ENCODE measurements at regions not wholly inside any gene's neighbourhood (a gene's known extent, or its start where the extent isn't known, plus 50 kb on each side); places are given as distances from the start of the nearest gene placed in this dataset.
"Not testable (repeated sequence)": the region's sequence is repeated elsewhere in the genome, so short reads cannot be mapped to it uniquely, and the experiment has no call there.

DNA sequence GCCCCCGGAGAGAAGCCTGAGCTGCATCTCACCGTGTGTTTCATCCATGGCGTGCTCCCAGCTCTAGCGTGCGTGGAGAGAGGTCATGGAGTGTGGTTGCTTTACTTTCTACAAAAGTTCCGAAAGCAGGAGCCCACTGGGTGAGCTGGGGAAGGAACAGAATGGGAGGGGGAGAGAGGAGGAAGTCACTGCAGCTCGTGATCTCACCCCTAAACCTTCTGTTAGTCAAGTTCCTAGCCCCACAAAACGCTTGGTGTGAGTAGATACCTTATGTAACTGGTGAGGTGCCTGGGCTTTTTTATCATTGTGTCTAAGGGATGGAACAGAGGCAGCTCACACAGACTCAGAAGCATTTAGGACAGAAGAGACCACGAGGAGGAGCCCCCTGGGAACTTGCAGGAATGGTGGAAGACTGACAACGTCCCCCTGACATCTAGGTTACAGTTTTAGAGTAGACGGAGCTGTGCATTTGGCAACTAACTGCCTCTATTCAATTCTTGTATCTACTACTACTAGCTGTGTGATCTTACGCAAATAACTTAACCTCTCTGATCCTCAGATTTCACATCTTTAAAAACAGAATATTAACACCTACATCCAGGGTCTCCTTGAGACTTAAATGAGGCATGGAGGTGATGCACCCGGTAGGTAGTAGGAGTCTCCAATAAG, 123.3 kb downstream of the ARL4C start:
- no peak for DNase-seq

DNA sequence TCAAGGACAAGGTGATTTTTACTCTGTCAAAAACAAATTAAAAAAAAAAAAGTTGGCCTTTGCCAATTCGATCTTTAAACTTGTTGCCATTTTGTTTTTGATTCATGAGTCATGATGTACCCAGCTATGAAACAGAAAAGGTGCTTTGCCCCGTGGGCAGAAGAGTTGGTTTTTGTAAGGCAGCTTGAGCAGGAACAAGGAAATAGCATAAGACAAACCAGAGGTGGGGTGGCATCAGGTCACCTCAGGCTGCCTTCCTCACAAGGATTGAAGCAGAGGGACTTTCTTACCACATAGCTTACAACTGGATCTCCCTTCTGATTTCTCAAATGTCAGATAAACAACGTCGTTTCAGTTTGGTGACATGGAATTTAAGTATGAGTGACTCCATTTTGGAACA, 123.8 kb downstream of the ARL4C start:
- DNase-seq, result no peak

DNA sequence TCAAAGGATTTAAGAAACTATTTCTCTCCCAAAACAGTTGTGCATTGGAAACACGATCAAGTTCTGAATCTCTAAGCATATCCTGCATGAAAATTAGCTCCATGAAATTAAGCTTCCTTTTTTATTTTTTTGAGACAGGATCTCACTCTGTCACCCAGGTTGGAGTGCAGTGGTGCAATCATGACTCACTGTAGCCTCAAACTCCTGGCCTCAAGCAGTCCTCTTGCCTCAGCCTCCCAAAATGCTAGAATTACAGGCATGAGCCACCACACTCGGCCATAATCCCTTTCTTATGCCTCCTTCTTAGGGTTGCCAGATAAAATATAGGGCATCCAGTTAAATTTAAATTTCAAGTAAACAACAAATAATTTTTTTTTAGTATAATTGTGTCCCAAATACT, 124.4 kb downstream of the ARL4C start:
- DNase-seq, result no peak

DNA sequence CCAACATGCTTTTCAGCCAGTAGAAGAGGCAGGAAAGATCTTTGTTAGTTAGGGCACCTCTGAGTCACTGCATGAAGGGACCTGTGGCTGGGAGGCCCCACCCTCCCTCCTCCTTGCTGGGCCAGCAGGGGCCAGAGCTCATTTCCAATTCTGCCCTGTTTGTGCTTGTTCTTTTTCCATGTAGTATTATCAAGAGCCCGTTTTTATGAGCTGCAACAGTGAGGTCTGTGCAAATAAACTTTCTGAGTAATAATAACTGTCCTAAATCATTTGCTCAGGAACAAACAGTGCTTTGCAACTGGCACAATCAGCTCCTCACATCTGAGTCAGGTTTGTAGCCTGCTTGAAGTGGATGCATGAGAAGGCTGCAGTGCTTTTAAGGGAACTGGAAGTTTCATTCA, 128.0 kb downstream of the ARL4C start:
- no peak for DNase-seq

DNA sequence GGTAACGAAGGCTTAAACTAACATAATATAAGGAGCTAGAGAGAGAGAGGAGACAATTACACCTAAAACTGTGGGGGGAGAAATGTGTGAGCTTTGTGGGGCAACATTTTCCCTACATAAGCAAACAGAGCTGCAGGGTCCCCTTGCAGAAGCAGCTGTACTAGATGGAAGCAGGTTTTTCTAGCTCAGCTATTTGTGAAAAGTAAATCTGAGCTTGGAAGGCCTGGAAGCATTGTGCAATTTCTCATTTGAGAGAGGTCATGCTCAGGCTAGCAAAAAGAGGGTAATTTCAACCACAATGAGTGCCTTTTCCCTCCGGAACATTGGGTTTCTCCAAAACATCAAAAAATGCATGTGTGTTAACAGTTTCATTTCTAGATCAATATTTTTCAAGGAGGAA, 130.0 kb downstream of the ARL4C start:
- no peak for DNase-seq

DNA sequence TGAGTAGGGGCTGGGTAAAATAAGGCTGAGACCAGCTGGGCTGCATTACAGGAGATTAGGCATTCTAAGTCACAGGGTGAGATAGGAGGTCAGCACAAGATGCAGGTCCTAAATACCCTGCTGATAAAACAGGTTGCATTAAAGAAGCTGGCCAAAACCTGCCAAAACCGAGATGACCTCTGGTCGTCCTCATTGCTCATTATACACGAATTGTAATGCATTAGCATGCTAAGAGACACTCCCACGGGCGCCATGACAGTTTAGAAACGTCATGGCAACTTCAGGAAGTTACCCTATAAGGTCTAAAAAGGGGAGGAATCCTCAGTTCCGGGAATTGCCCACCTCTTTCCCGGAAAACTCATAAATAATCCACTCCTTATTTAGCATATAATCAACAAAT, 132.2 kb downstream of the ARL4C start:
- no peak for DNase-seq

DNA sequence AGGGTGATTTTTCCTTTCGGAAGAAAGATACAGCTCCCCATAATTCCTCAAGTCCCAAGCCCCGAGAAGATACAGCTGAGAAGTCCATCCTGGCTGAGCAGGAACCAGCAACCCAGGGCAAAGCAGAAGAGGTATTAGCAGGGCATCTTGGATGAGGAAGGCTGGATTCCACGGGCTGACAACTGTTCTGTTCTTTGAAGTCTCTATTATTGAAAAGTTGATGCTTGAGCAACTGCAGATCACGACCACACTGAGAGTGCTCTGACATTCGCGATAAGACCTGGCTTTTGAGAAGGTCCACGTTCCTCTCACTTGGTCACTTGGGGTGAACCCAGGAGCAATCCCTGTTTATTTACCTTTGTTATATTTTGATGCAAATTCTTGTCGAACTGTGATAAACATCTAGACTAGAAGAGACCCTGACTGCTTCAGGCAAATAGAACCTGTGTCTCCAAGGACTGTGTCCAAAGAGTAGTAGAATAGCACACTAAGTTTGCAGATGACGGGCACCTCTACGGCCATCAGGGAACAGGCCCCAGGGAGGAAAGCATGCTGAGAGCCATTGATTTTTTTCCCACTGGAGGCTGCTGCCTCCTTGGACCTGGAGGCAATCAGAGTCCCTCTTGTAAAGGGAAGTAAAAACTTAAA, 133.1 kb downstream of the ARL4C start:
- no peak for DNase-seq

DNA sequence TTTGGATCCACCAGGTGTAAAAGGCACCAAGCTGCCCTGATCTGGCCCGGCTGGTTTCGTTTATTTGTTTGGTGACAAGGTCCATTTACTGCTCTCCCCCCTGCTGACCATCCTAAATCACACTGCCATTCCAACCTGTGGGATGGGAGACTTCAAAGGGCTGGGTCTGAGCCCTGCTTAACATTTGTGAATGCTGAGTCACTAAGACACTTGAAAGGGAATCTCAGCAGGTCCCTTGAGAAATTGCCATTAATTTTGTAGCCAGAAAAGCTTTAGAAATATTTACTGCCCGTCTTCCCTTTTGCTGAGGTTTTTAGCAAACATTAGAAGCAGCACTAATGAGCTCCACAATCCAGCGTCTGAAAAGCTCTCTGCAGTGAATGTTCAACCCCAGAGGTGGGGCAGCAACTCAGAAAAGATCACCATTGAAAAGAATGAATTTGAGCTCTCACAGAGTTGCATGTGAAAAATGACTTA, 133.8 kb downstream of the ARL4C start:
- no peak for DNase-seq

DNA sequence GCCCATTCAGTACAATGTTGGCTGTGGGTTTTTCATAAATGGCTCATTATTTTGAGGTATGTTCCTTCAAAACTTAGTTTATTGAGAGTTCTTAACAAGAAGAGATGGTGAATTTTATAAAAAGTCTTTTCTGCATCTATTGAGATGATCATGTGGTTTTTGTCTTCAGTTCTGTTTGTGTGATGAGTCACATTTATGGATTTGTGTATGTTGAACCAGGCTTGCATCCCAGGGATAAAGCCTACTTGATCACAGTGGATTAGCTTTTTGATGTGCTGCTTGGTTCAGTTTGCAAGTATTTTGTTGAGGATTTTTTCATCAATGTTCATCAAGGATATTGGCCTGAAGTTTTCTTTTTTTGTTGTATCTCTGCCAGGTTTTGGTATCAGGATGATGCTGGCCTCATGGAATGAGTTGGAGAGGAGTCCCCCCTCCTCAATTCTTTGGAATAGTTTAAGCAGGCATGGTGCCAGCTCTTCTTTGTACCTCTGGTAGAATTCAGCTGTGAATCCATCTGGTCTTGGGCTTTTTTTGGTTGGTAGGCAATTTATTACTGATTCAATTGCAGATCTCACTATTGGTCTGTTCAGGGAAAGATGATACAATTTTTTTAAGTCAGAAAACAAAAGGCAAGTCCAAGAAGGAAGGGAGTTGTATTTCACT, 136.4 kb downstream of the ARL4C start:
- not testable (repeated sequence) for DNase-seq

DNA sequence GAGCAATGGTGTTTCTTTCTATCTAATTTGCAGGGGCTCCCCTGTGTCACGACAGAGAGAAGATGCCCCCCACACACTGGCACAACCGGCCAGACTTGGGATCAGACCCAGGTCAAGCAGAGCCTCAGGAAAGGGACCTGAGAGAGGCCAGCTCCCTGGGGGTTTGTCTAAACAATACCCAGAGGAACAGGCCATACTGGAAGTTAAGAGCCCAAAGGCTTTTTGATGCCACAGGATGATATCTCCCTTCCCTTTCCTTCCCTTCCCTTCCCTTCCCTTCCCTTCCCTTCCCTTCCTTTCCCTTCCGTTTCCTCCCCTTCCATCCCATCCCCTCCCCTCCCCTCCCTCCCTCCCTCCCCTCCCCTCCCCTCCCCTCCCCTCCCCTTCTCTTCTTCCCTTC, 139.2 kb downstream of the ARL4C start:
- DNase-seq, result no peak

DNA sequence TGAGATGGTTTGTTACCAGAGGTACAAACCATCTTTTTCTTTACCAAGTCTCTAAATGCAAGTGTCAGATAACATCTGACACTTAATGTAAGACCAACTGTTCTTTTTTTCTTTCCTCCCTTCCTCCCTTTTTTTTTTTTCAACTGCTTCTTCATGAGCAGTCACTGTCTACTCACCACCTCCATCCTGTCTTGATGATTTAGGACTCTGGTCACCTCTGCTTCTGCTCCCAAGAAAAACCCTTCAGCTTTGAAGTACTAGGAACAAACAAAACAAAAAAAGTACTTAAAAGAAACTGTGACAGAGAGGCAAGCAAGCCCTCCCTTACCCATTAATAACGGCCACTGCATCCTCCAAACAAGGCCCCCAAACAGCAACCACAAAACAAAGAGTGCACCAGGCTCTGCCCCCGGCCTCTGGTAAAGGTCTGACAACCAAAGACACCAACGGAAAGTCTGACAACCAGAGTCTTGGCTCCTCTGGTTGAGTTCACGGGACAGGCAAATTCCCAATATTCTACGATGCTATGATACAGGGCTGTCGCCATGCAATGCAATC, 141.0 kb downstream of the ARL4C start:
- DNase-seq, result no peak

DNA sequence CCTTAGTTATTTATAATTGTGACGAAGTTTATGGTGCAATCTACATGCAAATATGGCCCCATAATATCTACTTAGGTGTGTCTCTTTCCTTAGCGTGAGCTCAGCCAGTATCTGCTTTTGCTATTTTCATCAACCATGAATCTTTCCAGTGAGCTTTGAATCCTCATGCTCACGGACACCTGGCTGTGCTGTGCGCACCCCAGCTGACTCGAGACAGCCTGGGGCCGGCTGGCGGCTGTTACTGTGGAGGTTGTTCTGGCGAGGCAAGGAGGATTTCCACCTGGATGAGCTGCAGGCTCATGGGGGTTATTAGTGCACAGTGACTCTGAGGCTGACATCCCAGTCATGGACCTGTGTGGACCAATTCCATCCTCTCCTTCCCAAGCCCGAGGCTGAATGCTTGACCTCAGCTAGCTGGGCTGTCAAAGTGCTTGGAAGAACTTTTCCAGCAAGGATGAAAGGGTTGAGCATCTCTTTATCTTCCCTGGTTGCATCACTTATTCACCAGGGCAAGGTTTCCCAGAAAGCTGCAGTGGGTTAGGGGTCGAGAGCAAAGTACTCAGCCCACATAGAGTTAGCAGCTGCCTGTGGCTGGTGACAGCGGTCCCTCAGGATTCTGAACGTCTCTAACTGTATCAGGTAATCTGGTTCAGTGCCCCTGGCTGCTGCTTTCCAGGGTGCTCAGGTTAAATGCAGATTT, 141.7 kb downstream of the ARL4C start:
- DNase-seq, result no peak

DNA sequence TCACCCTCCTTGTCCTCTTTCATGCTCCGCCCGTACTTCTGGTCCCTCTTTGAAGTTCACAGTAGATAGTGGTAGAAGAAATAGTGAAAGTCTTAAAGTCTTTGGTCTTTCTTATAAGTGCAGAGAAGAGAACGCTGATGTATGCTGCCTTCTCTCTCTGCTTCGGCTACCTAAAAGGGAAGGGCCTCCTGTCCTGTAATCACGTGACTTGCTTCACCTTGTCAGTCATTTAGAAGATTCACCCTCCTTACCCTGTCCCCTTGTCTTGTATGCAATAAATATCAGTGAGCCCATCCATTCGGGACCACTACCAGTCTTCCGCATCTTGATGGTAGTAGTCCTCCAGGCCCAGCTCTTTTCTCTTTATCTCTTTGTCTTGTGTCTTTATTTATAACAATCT, 144.6 kb downstream of the ARL4C start:
- no peak for DNase-seq

DNA sequence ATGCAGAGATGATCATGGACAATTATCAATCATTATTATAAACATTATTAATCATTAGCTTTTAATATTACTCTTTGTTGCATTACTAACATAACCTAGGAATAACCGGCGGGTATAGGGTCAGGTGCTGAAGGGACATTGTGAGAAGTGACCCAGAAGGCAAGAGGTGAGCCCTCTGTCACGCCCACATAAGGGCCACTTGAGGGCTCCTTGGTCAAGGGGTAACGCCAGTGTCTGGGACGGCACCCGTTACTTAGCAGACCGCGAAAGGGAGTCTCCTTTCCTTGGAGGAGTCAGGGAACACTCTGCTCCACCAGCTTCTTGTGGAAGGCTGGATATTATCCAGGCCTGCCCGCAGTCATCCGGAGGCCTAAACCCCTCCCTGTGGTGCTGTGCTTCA, 145.0 kb downstream of the ARL4C start:
- not testable (repeated sequence) for DNase-seq

DNA sequence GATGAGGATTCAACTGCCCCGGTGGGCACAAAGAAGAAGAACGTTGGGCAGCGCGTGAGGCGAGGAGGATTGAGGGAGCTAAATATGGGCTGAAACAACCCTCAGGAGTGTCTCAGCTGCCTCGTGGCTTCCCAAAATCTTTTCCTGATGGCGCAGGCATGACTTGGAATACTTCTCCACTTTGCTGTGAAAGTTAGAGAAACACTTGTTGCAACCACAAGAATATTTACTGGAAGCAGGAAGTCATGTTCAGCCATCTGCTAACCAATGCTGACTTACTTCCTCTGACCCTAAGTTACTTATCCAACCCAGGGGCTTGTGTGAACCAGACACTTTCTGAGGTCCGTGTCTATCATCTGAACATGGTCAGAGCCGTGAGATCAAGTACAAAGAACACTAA, 148.8 kb downstream of the ARL4C start:
- no peak for DNase-seq

DNA sequence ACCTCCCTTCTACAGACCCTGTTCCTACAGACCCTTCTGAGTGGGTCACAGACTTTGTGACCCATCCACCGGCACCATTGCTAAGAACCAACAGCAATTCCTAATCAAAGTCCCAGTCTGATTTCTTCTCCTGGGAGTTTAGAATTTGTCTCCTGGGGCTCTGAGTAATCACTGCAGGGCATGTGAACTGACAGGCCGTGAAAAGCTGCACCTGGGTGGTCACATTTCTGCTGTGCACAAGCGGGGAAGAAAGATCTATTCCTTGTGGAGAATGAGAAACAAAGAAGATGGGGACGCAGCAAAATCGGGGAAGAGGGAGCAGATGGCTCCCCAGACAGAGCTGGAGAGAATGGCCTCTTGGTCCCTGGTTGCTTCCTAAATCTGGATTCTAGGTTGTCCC, 151.0 kb downstream of the ARL4C start:
- DNase-seq, result no peak

DNA sequence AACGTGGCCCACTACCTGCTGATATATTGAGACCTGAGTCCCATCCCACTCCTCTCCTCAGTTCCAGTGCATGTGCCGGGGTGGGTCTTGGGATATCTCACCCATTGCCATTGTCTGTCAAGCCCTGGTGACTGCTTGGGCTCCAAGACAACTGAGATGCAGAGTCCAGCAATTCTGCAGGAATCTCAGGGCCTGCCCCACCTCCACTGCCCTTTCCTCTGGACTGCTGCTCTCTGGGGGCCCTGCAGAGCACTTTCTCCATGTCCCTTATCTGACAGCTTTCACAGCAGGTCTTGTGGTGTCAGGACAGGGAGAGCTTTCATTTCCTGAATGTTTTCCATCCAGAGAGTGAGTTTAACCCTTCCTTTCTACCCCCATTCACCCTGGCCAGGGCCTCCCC, 152.9 kb downstream of the ARL4C start:
- DNase-seq, result no peak

DNA sequence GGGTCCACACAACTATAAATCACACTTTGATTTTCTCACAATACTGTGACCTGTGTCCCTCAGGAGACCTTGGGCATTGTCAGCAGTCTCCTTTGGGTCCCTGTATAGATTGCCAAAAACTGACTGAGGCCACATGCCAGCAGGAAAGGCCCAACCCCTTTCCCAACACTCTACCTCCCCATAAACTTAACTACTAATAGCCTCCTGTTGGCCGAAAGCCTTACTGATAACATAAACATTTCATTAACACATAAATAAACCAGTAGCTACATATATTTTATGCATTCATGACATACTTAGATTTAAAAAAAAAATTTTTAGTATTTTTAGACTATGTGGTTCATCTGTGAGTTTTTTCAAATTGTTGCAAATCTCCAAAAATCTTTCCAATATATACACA, 153.5 kb downstream of the ARL4C start:
- DNase-seq, result no peak

DNA sequence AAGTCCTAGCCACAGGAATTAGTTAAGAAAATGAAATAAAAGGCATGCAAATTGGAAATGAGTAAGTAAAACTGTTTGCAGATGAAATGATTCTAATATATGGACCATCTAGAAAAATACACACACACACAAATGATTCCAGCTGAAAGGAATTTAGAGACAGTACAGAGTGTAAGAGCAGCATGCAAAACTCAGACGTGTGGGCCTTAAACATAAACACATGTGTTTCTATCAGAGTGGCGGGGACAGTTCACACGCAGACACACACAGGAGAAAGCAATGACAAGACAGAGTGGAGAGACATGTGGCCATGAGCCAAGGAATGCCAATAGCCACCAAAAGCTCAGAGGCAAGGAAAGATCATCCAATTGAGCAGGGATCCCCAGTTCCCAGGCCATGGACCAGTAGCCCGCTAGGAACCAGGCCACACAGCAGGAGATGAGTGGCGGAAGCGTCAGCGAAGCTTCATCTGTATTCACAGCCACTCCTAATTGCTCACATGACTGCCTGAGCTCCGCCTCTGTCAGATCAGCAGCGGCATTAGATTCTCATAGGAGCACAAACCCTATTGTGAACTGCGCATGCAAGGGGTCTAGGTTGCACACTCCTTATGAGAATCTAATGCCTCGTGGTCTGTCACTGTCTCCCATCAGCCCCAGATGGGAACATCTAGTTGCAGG, 155.4 kb downstream of the ARL4C start:
- DNase-seq, result no peak

DNA sequence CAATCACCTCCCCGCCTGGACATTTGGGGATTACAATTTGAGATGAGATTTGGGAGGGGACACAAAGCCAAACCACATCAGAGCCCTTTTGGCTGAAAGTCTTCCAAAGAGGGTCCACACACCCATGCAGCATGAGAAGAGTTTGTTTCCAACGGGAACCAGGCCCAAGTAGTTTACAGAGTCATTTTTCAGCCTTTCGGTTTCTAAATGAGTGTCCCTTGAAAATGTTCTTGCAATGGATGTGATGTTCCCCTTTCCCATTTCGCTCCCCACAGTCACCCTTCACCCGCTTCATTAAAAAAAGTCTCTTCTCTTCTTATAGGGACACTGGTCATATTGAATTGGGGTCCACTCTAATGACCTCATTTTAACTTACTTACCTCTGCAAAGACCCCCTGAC, 157.4 kb downstream of the ARL4C start:
- no peak for DNase-seq

DNA sequence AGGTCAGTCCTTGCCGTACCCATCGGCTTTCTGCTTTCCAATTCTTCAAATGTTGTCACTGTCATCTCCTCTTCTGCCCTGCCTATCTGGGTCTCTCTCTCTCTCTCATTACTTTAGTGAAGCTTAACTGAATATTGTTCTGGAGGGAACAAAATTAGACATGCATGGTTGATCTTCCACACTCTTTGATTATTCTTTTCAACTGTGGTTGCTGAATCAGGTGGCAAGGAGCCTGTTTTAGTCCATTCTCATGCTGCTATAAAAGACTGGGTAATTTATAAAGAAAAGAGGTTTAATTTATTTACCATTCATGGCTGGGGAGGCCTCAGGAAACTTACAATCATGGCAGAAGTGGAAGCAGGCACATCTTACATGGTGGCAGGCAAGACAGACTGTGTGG, 157.9 kb downstream of the ARL4C start:
- DNase-seq, result no peak

DNA sequence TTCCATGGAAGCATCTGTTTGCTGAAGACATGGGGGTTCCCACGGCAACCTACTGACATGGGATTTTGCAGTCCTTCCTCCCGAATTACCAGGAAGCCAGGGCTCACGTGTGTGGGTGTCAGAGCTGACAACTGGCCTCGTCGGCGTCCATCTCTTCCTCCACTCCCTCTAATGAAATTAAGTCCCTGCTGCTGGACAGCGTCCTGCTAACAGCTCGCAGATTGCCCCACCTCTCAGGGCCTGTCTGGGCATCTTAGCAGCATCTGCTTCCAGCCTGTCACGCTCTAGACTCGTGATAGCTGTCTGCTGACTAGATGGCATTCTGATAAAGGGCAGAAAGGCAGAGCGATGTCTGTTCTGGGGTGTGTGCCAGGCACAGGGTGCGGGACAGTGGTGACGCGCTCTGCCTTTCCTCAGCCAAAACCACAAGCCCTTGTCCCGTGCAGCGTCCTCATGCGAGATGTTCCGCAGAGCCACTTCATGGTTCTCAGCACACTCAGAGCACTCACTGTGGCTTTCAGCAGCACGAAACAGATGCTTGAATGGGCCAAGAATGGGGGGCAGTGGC, 161.1 kb downstream of the ARL4C start:
- DNase-seq, result peak; percentile 23 to 29

DNA sequence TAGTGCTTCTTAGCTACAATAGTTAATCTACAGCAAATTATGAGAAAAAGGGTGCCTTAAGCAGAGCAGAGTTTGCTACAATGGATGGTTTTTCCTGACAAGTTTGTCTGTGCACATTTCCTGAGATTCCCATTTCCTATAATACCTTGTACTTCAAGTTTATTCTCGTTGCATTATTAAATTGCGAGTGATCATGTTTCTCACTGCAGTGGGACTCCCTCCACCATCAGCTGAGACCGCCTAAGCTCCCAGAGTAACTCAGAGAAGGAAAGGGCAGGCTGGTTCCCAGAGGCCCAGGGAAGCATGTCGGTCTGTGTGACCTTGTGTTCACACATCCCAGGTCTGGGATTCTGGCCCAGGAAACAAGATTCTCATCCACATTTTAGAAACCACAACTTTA, 162.1 kb downstream of the ARL4C start:
- no peak for DNase-seq

Data from stimulated activated CD4-positive, alpha-beta T cell treated with anti-CD3 and anti-CD28 coated beads, Interleukin-2, amount 100 ng/mL, for 48 hours (primary cell).